Suprapubic skin (tissue), 4 donors: ENCODE measurements at regions not wholly inside any gene's neighbourhood (a gene's known extent, or its start where the extent isn't known, plus 50 kb on each side); places are given as distances from the start of the nearest gene placed in this dataset.

Experiments
- DNase-seq, 2 donors: peaks; one replicate each; pipeline ENCODE4 v3.0.0-alpha.2; 2019; ENCODE audit warnings: low spot score in 2 of 2
- H3K27ac ChIP-seq: fragments of 200-600 bp; sonication (generic); one replicate; pipeline ENCODE4 v1.5.1; 2019
- H3K27me3 ChIP-seq: fragments of 200-600 bp; sonication (generic); one replicate; pipeline ENCODE4 v1.5.1; 2019
- H3K36me3 ChIP-seq: fragments of 200-600 bp; sonication (generic); one replicate; pipeline ENCODE4 v1.5.1; 2019
- H3K4me1 ChIP-seq: fragments of 200-600 bp; sonication (generic); one replicate; pipeline ENCODE4 v1.5.1; 2019
- H3K4me3 ChIP-seq: fragments of 200-600 bp; sonication (generic); one replicate; pipeline ENCODE4 v1.5.1; 2019; ENCODE audit warnings: mild to moderate bottlenecking
- H3K9me3 ChIP-seq: fragments of 200-600 bp; sonication (generic); one replicate; pipeline ENCODE4 v1.5.1; 2019
- CTCF ChIP-seq, 2 donors: fragments of 200-600 bp in 1 of 2; fragments of 450-650 bp in 1 of 2; sonication (generic) in 1 of 2; IDR thresholded peaks; one replicate each; pipeline ENCODE4 v1.5.1; 2016 to 2019; ENCODE audit warnings: antibody characterized with exemption in 2 of 2, mild to moderate bottlenecking in 1 of 2, moderate library complexity in 1 of 2
- EP300 ChIP-seq: sonication (generic); formaldehyde crosslinking; IDR thresholded peaks from one replicate; pipeline ENCODE4 v1.6.1; 2017; ENCODE audit warnings: antibody characterized with exemption
- POLR2A ChIP-seq, 2 donors: fragments of 450-650 bp; IDR thresholded peaks; one replicate each; pipeline ENCODE4 v1.6.1; 2017; ENCODE audit warnings: antibody characterized with exemption in 2 of 2, mild to moderate bottlenecking in 2 of 2, moderate library complexity in 2 of 2
- POLR2AphosphoS5 ChIP-seq, 3 donors: sonication (generic); formaldehyde crosslinking; IDR thresholded peaks; one replicate each; pipeline ENCODE4 v1.6.1; 2017; ENCODE audit warnings: antibody characterized with exemption in 3 of 3
- WGBS: methylation state at CpG from one replicate; pipeline ENCODE4 v1.1.5; 2018; 5-methylcytosine and 5-hydroxymethylcytosine counted together

- Histone ChIP-seq H3K4me3 (no peak overlapping the region), H3K4me1 (peaks cover 15% of the 10 kb centered on the region), H3K36me3 (no peaks in the 10 kb centered on the region), H3K9me3 (no peaks in the 10 kb centered on the region), H3K27ac (no peak overlapping the region), H3K27me3 (peaks cover 85% of the 10 kb centered on the region)
- DNase-seq: no peak
- no peak for TF ChIP-seq CTCF (IDR thresholded peaks at IDR 0.05)
- no peak for TF ChIP-seq EP300
- no peak for TF ChIP-seq POLR2AphosphoS5 (IDR thresholded peaks at IDR 0.05)
- WGBS: 19% methylated on average over 21 of the region's 22 CpGs
These were observed 132.8 kb downstream of the RBFOX3 start for GRCh38 chr17:79478051-79478461.

GRCh38 chr17:79476074-79476652, 134.7 kb downstream of the RBFOX3 start:
- no peak for DNase-seq
- Histone ChIP-seq H3K27ac (no peak overlapping the region), H3K4me3 (no peak overlapping the region), H3K27me3 (peaks cover 83% of the 10 kb centered on the region), H3K9me3 (no peaks in the 10 kb centered on the region), H3K4me1 (peaks cover 15% of the 10 kb centered on the region), H3K36me3 (no peaks in the 10 kb centered on the region)
- no peak for TF ChIP-seq EP300
- TF ChIP-seq CTCF (IDR thresholded peaks at IDR 0.05): no peak
- TF ChIP-seq POLR2AphosphoS5 (IDR thresholded peaks at IDR 0.05): no peak
- no peak for TF ChIP-seq POLR2A (IDR thresholded peaks at IDR 0.05)
- WGBS: 16% methylated on average over 13 of the region's 13 CpGs

- no peak overlapping the region for H3K27ac ChIP-seq
- H3K4me3 ChIP-seq: no peak overlapping the region
- 58% methylated on average over 12 of the region's 12 CpGs for WGBS
- H3K27me3 ChIP-seq: peaks cover 82% of the 10 kb centered on the region
- no peak for DNase-seq
- H3K36me3 ChIP-seq: no peaks in the 10 kb centered on the region
- TF ChIP-seq EP300: no peak
- no peak for TF ChIP-seq POLR2AphosphoS5 (IDR thresholded peaks at IDR 0.05)
- TF ChIP-seq POLR2A (IDR thresholded peaks at IDR 0.05): no peak
- no peaks in the 10 kb centered on the region for H3K9me3 ChIP-seq
- peaks cover 15% of the 10 kb centered on the region for H3K4me1 ChIP-seq
These were observed 136.9 kb downstream of the RBFOX3 start for GRCh38 chr17:79473876-79474440.

- Histone ChIP-seq H3K27ac (no peak overlapping the region), H3K4me3 (no peak overlapping the region), H3K9me3 (no peaks in the 10 kb centered on the region), H3K27me3 (peaks cover 84% of the 10 kb centered on the region), H3K4me1 (peaks cover 13% of the 10 kb centered on the region), H3K36me3 (no peaks in the 10 kb centered on the region)
- WGBS: 56% methylated on average over 14 of the region's 14 CpGs
- TF ChIP-seq EP300 (no peak), POLR2A (IDR thresholded peaks at IDR 0.05) (no peak), POLR2AphosphoS5 (IDR thresholded peaks at IDR 0.05) (no peak), CTCF (IDR thresholded peaks at IDR 0.05) (no peak)
- DNase-seq: no peak
These were observed 137.6 kb downstream of the RBFOX3 start for GRCh38 chr17:79473111-79473875.

- Histone ChIP-seq H3K27me3 (peaks cover 86% of the 10 kb centered on the region), H3K4me1 (peaks cover under 1% of the 10 kb centered on the region), H3K4me3 (no peak overlapping the region), H3K27ac (no peak overlapping the region), H3K36me3 (no peaks in the 10 kb centered on the region), H3K9me3 (no peaks in the 10 kb centered on the region)
- TF ChIP-seq CTCF (IDR thresholded peaks at IDR 0.05) (no peak), POLR2A (IDR thresholded peaks at IDR 0.05) (no peak), EP300 (no peak), POLR2AphosphoS5 (IDR thresholded peaks at IDR 0.05) (no peak)
- no peak for DNase-seq
- 29% methylated on average over 4 of the region's 4 CpGs for WGBS
These were observed 140.1 kb downstream of the RBFOX3 start for GRCh38 chr17:79470754-79471153.
